Fibroblast of the conjunctiva (primary cell): ENCODE measurements at regions not wholly inside any gene's neighbourhood (a gene's known extent, or its start where the extent isn't known, plus 50 kb on each side); places are given as distances from the start of the nearest gene placed in this dataset.

Source experiments
- DNase-seq: peaks from one replicate; pipeline ENCODE4 v3.0.0-alpha.2; 2010; ENCODE audit warnings: low read depth

GRCh38 chr9:3161912-3162311 lies 318.0 kb upstream of the PUM3 start:
- no peak for DNase-seq

- DNase-seq: no peak
These were observed 313.1 kb upstream of the PUM3 start for GRCh38 chr9:3157011-3157410.

GRCh38 chr9:3151672-3152576 lies 308.0 kb upstream of the PUM3 start:
- no peak for DNase-seq

- no peak for DNase-seq
These were observed 306.2 kb upstream of the PUM3 start for GRCh38 chr9:3150074-3150473.

GRCh38 chr9:3138231-3139229 lies 294.6 kb upstream of the PUM3 start:
- no peak for DNase-seq

- no peak for DNase-seq
These were observed 293.4 kb upstream of the PUM3 start for GRCh38 chr9:3137347-3137695.

GRCh38 chr9:3136686-3137346 lies 292.9 kb upstream of the PUM3 start:
- no peak for DNase-seq

GRCh38 chr9:3136230-3136629 lies 292.3 kb upstream of the PUM3 start:
- no peak for DNase-seq

GRCh38 chr9:3127564-3127963 lies 283.7 kb upstream of the PUM3 start:
- no peak for DNase-seq

- DNase-seq: no peak
These were observed 281.9 kb upstream of the PUM3 start for GRCh38 chr9:3125602-3126405.

- DNase-seq: no peak
These were observed 280.1 kb upstream of the PUM3 start for GRCh38 chr9:3124001-3124400.

- no peak for DNase-seq
These were observed 274.2 kb upstream of the PUM3 start for GRCh38 chr9:3118081-3118480.

GRCh38 chr9:3099646-3100045 lies 255.8 kb upstream of the PUM3 start:
- no peak for DNase-seq

GRCh38 chr9:3088219-3088618 lies 244.3 kb upstream of the PUM3 start:
- DNase-seq: no peak

- no peak for DNase-seq
These were observed 243.8 kb upstream of the PUM3 start for GRCh38 chr9:3087697-3088096.

- DNase-seq: no peak
These were observed 237.1 kb upstream of the PUM3 start for GRCh38 chr9:3080951-3081350.

- DNase-seq: no peak
These were observed 230.4 kb upstream of the PUM3 start for GRCh38 chr9:3074247-3074646.

GRCh38 chr9:3066591-3066990 lies 222.7 kb upstream of the PUM3 start:
- no peak for DNase-seq

- no peak for DNase-seq
These were observed 216.0 kb upstream of the PUM3 start for GRCh38 chr9:3059781-3060468.

- DNase-seq: no peak
These were observed 214.5 kb upstream of the PUM3 start for GRCh38 chr9:3058409-3058808.

GRCh38 chr9:3054017-3054586 lies 210.2 kb upstream of the PUM3 start:
- DNase-seq: no peak
